ENCODE measurements at regions not wholly inside any gene's neighbourhood (a gene's known extent, or its start where the extent isn't known, plus 50 kb on each side); places are given as distances from the start of the nearest gene placed in this dataset.

GRCh38 chr20:40393197-40394079, 295.6 kb downstream of the MAFB start:
- no peak for DNase-seq (ENCODE audit: low read depth in 1 of 2, low spot score in 1 of 2)
- no peak overlapping the region for H3K4me3 ChIP-seq (replicated peaks; ENCODE audit: insufficient read depth, low read length)
- H3K27ac ChIP-seq (replicated peaks) = no peak overlapping the region
- no peak for TF ChIP-seq REST (IDR thresholded peaks at IDR 0.05; ENCODE audit: insufficient replicate concordance, low read depth)
- TF ChIP-seq GABPA (IDR thresholded peaks at IDR 0.05; ENCODE audit: low read depth) = no peak
- TF ChIP-seq POLR2AphosphoS5 (IDR thresholded peaks at IDR 0.05; ENCODE audit: low read depth) = no peak
- no peak for TF ChIP-seq CTCF (IDR thresholded peaks at IDR 0.05; ENCODE audit: insufficient read depth, low read length)
- H3K27me3 ChIP-seq (ENCODE audit: insufficient read depth, poor library complexity, severe bottlenecking) = no peaks in the 10 kb centered on the region

GRCh38 chr20:40390654-40391053, 298.4 kb downstream of the MAFB start:
- no peak for TF ChIP-seq POLR2AphosphoS5 (IDR thresholded peaks at IDR 0.05; ENCODE audit: low read depth)
- TF ChIP-seq CTCF (IDR thresholded peaks at IDR 0.05; ENCODE audit: insufficient read depth, low read length) = no peak
- no peak for TF ChIP-seq SPI1 (IDR thresholded peaks at IDR 0.05; ENCODE audit: borderline replicate concordance, low read depth)
- TF ChIP-seq REST (IDR thresholded peaks at IDR 0.05; ENCODE audit: insufficient replicate concordance, low read depth) = no peak
- TF ChIP-seq GABPA (IDR thresholded peaks at IDR 0.05; ENCODE audit: low read depth) = no peak
- H3K27me3 ChIP-seq (ENCODE audit: insufficient read depth, poor library complexity, severe bottlenecking) = no peaks in the 10 kb centered on the region
- H3K4me3 ChIP-seq (replicated peaks; ENCODE audit: insufficient read depth, low read length) = no peak overlapping the region
- no peak for DNase-seq (ENCODE audit: low read depth in 1 of 2, low spot score in 1 of 2)
- no peak overlapping the region for H3K27ac ChIP-seq (replicated peaks)

DNA sequence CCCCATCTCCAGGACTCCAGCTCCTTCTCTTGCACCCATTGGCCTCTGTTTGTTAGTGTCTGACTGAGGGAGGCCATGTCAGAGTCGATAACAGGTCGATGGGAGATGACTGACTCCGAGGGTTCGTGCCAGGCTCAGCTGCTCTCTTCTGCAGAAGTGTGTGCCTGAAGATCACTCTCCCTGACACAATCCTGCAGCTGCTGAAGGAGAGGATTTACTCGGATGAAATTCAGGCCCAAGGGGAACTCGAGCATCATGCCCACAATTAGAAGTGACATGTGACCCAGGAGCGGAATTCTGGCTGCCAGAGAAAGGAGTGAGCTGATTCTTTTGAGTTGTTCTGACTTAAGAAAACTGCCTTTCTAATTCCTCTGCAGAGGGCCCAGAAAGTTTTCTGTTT, 318.2 kb downstream of the MAFB start:
- H3K4me3 ChIP-seq (replicated peaks; ENCODE audit: insufficient read depth, low read length) = no peak overlapping the region
- no peak for TF ChIP-seq CTCF (IDR thresholded peaks at IDR 0.05; ENCODE audit: insufficient read depth, low read length)
- TF ChIP-seq POLR2AphosphoS5 (IDR thresholded peaks at IDR 0.05; ENCODE audit: low read depth) = no peak
- no peak for TF ChIP-seq GABPA (IDR thresholded peaks at IDR 0.05; ENCODE audit: low read depth)
- no peak for TF ChIP-seq SPI1 (IDR thresholded peaks at IDR 0.05; ENCODE audit: borderline replicate concordance, low read depth)
- TF ChIP-seq REST (IDR thresholded peaks at IDR 0.05; ENCODE audit: insufficient replicate concordance, low read depth) = no peak
- H3K27me3 ChIP-seq (ENCODE audit: insufficient read depth, poor library complexity, severe bottlenecking) = no peaks in the 10 kb centered on the region
- no peak overlapping the region for H3K27ac ChIP-seq (replicated peaks)
- no peak for DNase-seq (ENCODE audit: low read depth in 1 of 2, low spot score in 1 of 2)
